ENCODE measurements at regions not wholly inside any gene's neighbourhood (a gene's known extent, or its start where the extent isn't known, plus 50 kb on each side); places are given as distances from the start of the nearest gene placed in this dataset.

DNA sequence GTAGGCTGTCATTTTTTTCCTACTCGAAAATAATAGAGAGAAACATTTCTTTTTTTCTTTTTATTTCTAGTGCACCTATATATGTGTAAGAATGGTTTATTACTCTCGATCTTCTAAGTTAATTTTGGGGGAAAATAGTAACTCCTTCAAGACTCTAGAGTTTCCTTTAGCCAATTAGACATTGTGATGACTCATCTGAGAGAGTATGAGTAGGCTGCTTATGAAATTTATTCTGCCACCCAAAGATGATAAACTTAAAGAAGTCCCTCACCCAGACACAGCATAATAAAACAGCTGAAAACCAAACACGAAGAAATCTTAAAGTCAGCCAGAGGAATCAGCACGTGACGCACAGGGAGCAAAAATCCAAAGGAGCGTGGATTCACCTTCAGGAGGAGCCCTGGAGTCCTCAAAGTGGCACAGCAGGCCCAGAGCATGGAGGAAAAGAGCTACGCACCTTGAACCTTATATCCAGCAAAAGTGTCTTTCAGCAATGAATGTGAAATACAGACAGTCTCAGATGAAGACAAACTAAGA lies 81.9 kb downstream of the ERMARD start:
- TF ChIP-seq SMC3 (IDR thresholded peaks at IDR 0.05; ENCODE audit: low read depth, low read length) = no peak
- TF ChIP-seq YY1 (IDR thresholded peaks at IDR 0.05; ENCODE audit: low read depth) = no peak
- no peak for TF ChIP-seq CTCF (IDR thresholded peaks at IDR 0.05)
- TF ChIP-seq GABPA (IDR thresholded peaks at IDR 0.05; ENCODE audit: low read depth) = no peak
- TF ChIP-seq, protein P1, sequence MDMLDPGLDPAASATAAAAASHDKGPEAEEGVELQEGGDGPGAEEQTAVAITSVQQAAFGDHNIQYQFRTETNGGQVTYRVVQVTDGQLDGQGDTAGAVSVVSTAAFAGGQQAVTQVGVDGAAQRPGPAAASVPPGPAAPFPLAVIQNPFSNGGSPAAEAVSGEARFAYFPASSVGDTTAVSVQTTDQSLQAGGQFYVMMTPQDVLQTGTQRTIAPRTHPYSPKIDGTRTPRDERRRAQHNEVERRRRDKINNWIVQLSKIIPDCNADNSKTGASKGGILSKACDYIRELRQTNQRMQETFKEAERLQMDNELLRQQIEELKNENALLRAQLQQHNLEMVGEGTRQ (IDR thresholded peaks at IDR 0.05; ENCODE audit: borderline replicate concordance, low read depth, low read length) = no peak
- no peak for TF ChIP-seq EP300 (IDR thresholded peaks at IDR 0.05; ENCODE audit: borderline replicate concordance in 1 of 2, low read depth in 1 of 2, low read length in 1 of 2)
- TF ChIP-seq POLR2AphosphoS5 (IDR thresholded peaks at IDR 0.05; ENCODE audit: low read depth, low read length) = no peak
- TF ChIP-seq, protein P2, sequence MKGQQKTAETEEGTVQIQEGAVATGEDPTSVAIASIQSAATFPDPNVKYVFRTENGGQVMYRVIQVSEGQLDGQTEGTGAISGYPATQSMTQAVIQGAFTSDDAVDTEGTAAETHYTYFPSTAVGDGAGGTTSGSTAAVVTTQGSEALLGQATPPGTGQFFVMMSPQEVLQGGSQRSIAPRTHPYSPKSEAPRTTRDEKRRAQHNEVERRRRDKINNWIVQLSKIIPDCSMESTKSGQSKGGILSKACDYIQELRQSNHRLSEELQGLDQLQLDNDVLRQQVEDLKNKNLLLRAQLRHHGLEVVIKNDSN (IDR thresholded peaks at IDR 0.05; ENCODE audit: borderline replicate concordance, low read depth) = no peak
- TF ChIP-seq NFIC (IDR thresholded peaks at IDR 0.05; ENCODE audit: borderline replicate concordance) = no peak
- TF ChIP-seq EZH2phosphoT487 (IDR thresholded peaks at IDR 0.05; ENCODE audit: borderline replicate concordance, low read depth) = no peak
- no peak for TF ChIP-seq TAF1 (IDR thresholded peaks at IDR 0.05; ENCODE audit: borderline replicate concordance, low read depth, low read length)
- no peak for TF ChIP-seq TCF12 (IDR thresholded peaks at IDR 0.05)
- TF ChIP-seq CHD2 (IDR thresholded peaks at IDR 0.05; ENCODE audit: low read length, partially characterized antibody) = no peak

Measured in SK-N-SH (cell line).